Natural killer cell (primary cell): ENCODE measurements at regions not wholly inside any gene's neighbourhood (a gene's known extent, or its start where the extent isn't known, plus 50 kb on each side); places are given as distances from the start of the nearest gene placed in this dataset.

Experiments
- ATAC-seq, 3 donors: fragments of 150-1000 bp in 2 of 3; fragments of 200-7000 bp in 1 of 3; cut with Tn5 transposase; 1 replicate in 1 of 3; 2 replicates in 2 of 3; pipeline ENCODE4 v1.10.0; 2021; ENCODE audit warnings: mild to moderate bottlenecking in 2 of 3, moderate library complexity in 2 of 3
- DNase-seq, 2 donors: peaks; one replicate each; pipeline versions ENCODE4 v3.0.0 to v3.0.0-alpha.2; 2013 to 2021; ENCODE audit warnings: mixed read lengths in 1 of 2
- H3K27ac ChIP-seq: one replicate; pipeline ENCODE4 v1.5.1; 2013; ENCODE audit warnings: mild to moderate bottlenecking, low read length
- H3K27me3 ChIP-seq: one replicate; pipeline ENCODE4 v1.6.1; 2013; ENCODE audit warnings: low read length; ENCODE audit not compliant: control insufficient read depth, insufficient read depth
- H3K36me3 ChIP-seq: one replicate; pipeline ENCODE4 v1.6.1; 2013; ENCODE audit warnings: low read length; ENCODE audit not compliant: control insufficient read depth, insufficient read depth
- H3K4me1 ChIP-seq: one replicate; pipeline ENCODE4 v1.6.1; 2013; ENCODE audit warnings: low read length; ENCODE audit not compliant: control insufficient read depth, insufficient read depth
- H3K4me3 ChIP-seq: one replicate; pipeline ENCODE4 v1.5.1; 2013; ENCODE audit warnings: low read length
- H3K9me3 ChIP-seq: one replicate; pipeline ENCODE4 v1.6.1; 2013; ENCODE audit warnings: low read length; ENCODE audit not compliant: control insufficient read depth, insufficient read depth
- H3K27ac Mint-ChIP-seq, 2 donors: one replicate each; pipeline ENCODE4 v1.8.0; 2022; ENCODE audit warnings: mild to moderate bottlenecking in 2 of 2, mixed read lengths in 2 of 2, moderate library complexity in 1 of 2
- H3K27me3 Mint-ChIP-seq, 2 donors: one replicate each; pipeline ENCODE4 v1.8.0; 2022; ENCODE audit warnings: low read depth in 2 of 2, mixed read lengths in 2 of 2
- H3K36me3 Mint-ChIP-seq: one replicate; pipeline ENCODE4 v1.8.0; 2022; ENCODE audit warnings: mixed read lengths
- H3K4me1 Mint-ChIP-seq, 2 donors: one replicate each; pipeline ENCODE4 v1.8.0; 2022; ENCODE audit warnings: mixed read lengths in 2 of 2
- H3K4me3 Mint-ChIP-seq: one replicate; pipeline ENCODE4 v1.8.0; 2022; ENCODE audit warnings: mild to moderate bottlenecking, moderate library complexity, mixed read lengths
- H3K9me3 Mint-ChIP-seq, 2 donors: one replicate each; pipeline ENCODE4 v1.8.0; 2022; ENCODE audit warnings: mixed read lengths in 2 of 2
- CTCF ChIP-seq: fragments of 200-600 bp; IDR thresholded peaks from one replicate; pipeline ENCODE4 v1.8.0; 2022; ENCODE audit warnings: antibody characterized with exemption
- WGBS: methylation state at CpG from one replicate; pipeline ENCODE4 v1.1.7; 2013; ENCODE audit warnings: missing lambda C conversion rate; ENCODE audit not compliant: insufficient coverage; 5-methylcytosine and 5-hydroxymethylcytosine counted together
- intact Hi-C: fragments of 100-400 bp; cut with micrococcal nuclease; formaldehyde crosslinking; loops from one replicate; pipeline ENCODE4 v1.14.2; 2022

- no peak overlapping the region for H3K27ac Mint-ChIP-seq
- H3K4me3 Mint-ChIP-seq = no peak overlapping the region
- peaks cover 0 to 2% of the 10 kb centered on the region in 2 donors for H3K9me3 Mint-ChIP-seq
- DNase-seq (no peak), ATAC-seq (no peak)
- Histone ChIP-seq H3K4me1 (no peaks in the 10 kb centered on the region), H3K27me3 (no peaks in the 10 kb centered on the region), H3K27ac (no peak overlapping the region), H3K9me3 (no peaks in the 10 kb centered on the region), H3K4me3 (no peak overlapping the region), H3K36me3 (no peaks in the 10 kb centered on the region)
- TF ChIP-seq CTCF = no peak
- H3K36me3 Mint-ChIP-seq = no peaks in the 10 kb centered on the region
- intact Hi-C loops = no loop called here
- H3K4me1 Mint-ChIP-seq = no peaks in the 10 kb centered on the region
- WGBS = 11% methylated on average over 1 of the region's 1 CpG
- peaks cover 12 to 28% of the 10 kb centered on the region in 2 donors for H3K27me3 Mint-ChIP-seq
Observed at GRCh38 chr15:93770788-93771187, 460.6 kb upstream of the MCTP2 start.

- WGBS = 98% methylated on average over 3 of the region's 3 CpGs
- no peak overlapping the region for H3K4me3 Mint-ChIP-seq
- no peaks in the 10 kb centered on the region for H3K4me1 ChIP-seq
Observed at GRCh38 chr15:93762036-93762435, 469.3 kb upstream of the MCTP2 start.

GRCh38 chr15:93759629-93760028, 471.7 kb upstream of the MCTP2 start:
- Histone ChIP-seq H3K27me3 (no peaks in the 10 kb centered on the region), H3K36me3 (no peaks in the 10 kb centered on the region), H3K9me3 (no peaks in the 10 kb centered on the region), H3K4me1 (no peaks in the 10 kb centered on the region), H3K27ac (no peak overlapping the region), H3K4me3 (no peak overlapping the region)
- H3K9me3 Mint-ChIP-seq = no peaks in the 10 kb centered on the region
- H3K36me3 Mint-ChIP-seq = no peaks in the 10 kb centered on the region
- no peak overlapping the region for H3K4me3 Mint-ChIP-seq
- WGBS = 67% methylated on average over 1 of the region's 3 CpGs
- no peak for TF ChIP-seq CTCF
- H3K4me1 Mint-ChIP-seq = no peaks in the 10 kb centered on the region
- DNase-seq = no peak
- intact Hi-C loops = no loop called here
- no peak overlapping the region for H3K27ac Mint-ChIP-seq
- peaks cover 8 to 18% of the 10 kb centered on the region in 2 donors for H3K27me3 Mint-ChIP-seq
- ATAC-seq = no peak

More at GRCh38 chr15:93762036-93762435, 469.3 kb upstream of the MCTP2 start:
- Histone ChIP-seq H3K27ac (no peak overlapping the region), H3K4me3 (no peak overlapping the region), H3K9me3 (no peaks in the 10 kb centered on the region), H3K36me3 (no peaks in the 10 kb centered on the region), H3K27me3 (no peaks in the 10 kb centered on the region)
- Mint-ChIP-seq H3K9me3 (no peaks in the 10 kb centered on the region), H3K4me1 (no peaks in the 10 kb centered on the region), H3K27ac (no peak overlapping the region), H3K36me3 (no peaks in the 10 kb centered on the region), H3K27me3 (peaks cover 12 to 35% of the 10 kb centered on the region in 2 donors)
- no peak for TF ChIP-seq CTCF
- intact Hi-C loops = no loop called here
- no peak for ATAC-seq
- DNase-seq = no peak

GRCh38 chr15:93758824-93759223, 472.5 kb upstream of the MCTP2 start:
- no peaks in the 10 kb centered on the region for H3K36me3 Mint-ChIP-seq
- intact Hi-C loops = no loop called here

More at GRCh38 chr15:93758824-93759223, 472.5 kb upstream of the MCTP2 start:
- H3K27ac Mint-ChIP-seq = no peak overlapping the region
- WGBS = 85% methylated on average over 2 of the region's 2 CpGs
- Histone ChIP-seq H3K27ac (no peak overlapping the region), H3K4me1 (no peaks in the 10 kb centered on the region), H3K9me3 (no peaks in the 10 kb centered on the region), H3K4me3 (no peak overlapping the region), H3K27me3 (no peaks in the 10 kb centered on the region), H3K36me3 (no peaks in the 10 kb centered on the region)
- no peak for TF ChIP-seq CTCF
- H3K9me3 Mint-ChIP-seq = no peaks in the 10 kb centered on the region
- peaks cover 8 to 18% of the 10 kb centered on the region in 2 donors for H3K27me3 Mint-ChIP-seq
- no peak for ATAC-seq
- H3K4me1 Mint-ChIP-seq = no peaks in the 10 kb centered on the region
- no peak overlapping the region for H3K4me3 Mint-ChIP-seq
- no peak for DNase-seq
